SW480 (cell line): ENCODE measurements at regions not wholly inside any gene's neighbourhood (a gene's known extent, or its start where the extent isn't known, plus 50 kb on each side); places are given as distances from the start of the nearest gene placed in this dataset.
"Not testable (repeated sequence)": the region's sequence is repeated elsewhere in the genome, so short reads cannot be mapped to it uniquely, and the experiment has no call there.

Experiments used
- DNase-seq: peaks from one replicate; pipeline ENCODE4 v3.0.0-alpha.2; 2016; ENCODE audit warnings: low spot score

DNA sequence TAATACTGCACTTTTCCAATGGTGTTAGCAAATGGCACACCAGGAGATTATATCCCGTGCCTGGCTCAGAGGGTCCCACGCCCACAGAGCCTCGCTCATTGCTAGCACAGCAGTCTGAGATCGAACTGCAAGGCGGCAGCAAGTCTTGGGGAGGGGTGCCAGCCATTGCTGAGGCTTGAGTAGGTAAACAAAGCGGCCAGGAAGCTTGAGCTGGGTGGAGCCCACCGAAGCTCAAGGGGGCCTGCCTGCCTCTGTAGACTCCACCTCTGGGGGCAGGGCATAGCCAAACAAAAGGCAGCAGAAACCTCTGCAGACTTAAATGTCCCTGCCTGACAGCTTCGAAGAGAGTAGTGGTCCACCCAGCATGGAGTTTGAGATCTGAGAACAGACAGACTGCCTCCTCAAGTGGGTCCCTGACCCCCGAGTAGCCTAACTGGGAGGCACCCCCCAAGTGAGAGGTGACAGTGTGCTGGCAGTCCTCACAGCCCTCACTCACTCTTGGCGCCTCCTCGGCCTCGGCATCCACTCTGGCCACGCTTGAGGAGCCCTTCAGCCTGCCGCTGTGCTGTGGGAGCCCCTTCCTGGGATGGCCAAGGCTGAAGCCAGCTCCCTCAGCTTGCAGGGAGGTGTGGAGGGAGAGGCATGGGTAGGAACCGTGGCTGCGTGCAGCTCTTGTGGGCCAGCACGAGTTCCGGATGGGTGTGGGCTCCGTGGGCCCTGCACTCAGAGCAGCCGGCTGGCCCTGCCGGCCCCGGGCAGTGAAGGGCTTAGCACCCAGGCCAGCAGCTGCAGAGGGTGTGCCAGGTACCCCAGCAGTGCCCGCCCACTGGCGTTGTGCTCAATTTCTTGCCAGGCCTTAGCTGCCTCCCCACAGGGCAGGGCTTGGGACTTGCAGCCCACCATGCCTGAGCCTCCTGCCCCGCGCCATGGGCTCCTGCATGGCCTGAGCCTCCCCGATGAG is 188.0 kb downstream of the MMUT start:
- DNase-seq = not testable (repeated sequence)

DNA sequence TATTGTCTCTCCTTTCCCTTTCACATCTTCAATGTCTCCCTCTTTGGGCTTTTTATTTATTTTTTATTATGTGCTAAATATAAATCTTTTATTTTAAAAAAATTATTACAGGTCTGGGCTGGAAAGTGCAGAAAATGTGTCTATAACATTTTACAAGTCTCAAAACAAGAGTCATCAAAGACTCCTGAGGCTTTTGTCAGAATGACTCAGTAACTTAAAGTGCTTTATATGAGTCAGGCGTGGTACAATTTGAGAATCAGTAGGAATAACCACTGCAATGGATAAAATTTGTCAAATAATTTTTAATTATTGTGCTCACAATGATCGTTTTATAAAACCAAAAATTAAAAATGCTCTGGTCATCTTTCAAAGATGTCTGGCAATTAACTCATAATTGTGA is 193.9 kb downstream of the MMUT start:
- DNase-seq = no peak

DNA sequence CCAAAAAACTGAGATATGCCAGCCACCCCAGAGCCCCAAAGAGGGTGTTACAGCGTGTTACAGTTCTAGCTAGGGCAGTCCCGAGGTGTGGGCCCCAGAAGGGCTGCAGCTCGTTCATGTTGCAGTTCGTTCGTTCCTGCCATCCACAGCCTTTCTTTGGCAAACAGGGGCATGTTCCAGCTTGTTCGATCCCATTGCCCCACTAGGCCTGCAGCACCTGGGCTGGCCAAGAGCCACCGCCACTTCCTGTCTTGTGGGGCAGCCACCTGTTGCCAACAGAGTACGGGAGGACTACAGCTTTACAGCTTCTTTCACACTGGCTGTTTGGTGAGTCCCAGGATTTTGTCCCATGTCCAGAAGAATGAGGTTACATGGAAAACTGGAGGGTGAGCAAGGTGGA is 198.1 kb downstream of the MMUT start:
- DNase-seq = no peak

DNA sequence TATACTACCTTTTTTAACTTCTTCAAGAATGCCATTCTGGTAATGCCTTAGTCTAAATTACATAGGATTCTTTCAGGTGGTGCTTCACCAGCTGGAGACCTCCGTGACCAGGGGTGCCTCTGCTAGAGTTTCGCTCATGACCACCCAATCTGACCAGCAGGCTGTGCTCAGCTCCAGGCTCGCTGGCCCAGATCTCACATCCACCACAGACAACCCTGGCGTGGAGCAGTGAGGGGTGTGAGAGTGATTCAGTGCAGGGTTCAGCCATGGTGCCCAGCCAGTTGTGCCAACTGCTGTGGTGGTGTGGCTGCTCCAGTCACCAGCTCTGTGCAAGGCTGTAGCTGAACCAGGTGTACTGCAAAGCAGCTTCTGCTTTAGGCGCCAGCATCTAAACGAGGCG is 198.6 kb downstream of the MMUT start:
- DNase-seq = no peak

DNA sequence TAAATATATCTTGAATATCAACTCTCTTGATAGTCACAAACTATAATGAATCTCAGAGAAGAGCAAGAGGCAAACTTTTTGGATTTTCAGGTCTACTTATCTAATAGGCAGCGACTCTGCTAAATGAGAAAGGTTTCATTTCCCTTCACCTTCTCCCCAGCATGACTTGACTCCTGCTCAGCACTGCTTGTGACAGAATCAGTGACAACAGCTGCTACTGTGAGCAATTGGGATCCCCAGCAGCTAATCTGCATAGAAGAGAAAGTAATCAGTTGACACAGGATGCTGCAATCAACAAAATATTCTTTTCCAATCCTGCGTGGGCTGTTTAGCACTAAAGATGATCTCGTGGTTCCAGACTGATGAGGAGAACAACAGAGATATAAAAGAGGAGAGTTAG is 205.5 kb downstream of the MMUT start:
- DNase-seq = no peak

DNA sequence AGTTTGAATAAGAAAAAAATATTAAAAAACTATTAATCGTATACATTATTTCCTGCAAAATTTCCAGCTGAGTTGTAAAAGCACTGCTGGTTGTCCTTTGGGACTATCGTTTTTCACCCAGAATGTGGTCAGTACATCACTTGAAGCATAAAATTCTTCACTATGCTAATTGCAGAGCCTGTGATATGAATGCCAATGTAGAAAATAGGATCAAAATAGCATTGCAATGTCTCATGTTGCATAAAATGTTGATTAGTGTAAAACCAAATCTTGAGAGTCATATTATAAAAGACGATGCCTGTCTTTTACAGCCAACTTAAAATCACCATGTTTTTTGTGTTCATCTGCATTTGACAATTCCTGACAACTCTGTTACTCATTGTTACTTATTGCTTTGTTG is 207.7 kb downstream of the MMUT start:
- DNase-seq = no peak

DNA sequence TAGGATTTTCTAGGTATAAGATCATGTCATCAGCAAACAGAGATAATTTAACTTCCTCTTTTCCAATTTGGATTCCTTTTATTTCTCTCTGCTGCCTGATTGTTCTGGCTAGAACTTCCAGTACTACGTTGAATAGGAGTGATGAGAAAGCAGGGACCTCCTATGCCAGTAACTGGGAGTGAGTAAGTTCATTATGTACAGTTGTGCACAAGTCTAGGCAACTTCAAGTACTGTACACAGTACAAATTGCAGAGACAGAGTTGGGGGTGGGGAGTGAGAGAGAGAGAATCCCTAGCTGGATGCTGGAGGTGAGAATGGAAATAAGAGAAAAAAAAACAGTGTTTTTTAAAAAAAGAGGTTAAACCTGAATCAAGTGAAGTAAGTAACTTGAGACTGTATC is 210.2 kb downstream of the MMUT start:
- no peak for DNase-seq

DNA sequence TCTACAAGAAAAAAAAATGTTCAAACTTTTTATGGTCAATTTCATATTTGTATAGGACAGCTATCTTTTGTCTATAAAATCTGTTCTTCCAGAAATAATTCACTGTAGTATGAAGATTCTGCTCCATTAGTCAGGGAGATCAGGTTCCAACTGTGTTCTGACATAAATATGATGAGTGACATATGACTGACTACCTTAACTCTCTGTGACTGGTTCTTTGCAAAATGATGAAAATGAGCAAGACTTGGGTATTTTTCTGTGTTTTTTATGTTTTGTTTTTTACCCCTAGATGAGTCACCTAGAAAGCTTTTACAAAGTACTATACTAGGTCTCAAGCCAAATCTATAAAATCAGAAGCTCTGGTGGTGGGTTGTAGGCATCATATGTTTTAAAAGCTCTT is 229.6 kb downstream of the MMUT start:
- DNase-seq = no peak

DNA sequence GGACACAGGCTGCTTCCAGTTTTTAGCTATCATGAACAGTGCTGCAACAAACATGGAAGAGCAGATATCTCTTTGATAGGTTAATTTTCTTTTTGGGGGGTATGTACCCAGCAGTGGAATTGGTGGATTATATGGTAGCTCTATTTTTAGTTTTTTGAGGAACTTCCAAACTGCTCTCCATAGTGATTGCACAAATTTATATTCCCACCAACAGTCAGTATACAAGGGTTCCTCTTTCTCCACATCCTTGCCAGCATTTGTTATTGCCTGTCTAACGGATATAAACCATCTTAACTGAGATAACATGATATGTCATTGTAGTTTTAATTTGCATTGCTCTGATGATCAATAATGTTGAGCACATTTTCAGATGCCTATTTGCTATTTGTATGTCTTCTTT is 237.6 kb downstream of the MMUT start:
- no peak for DNase-seq

DNA sequence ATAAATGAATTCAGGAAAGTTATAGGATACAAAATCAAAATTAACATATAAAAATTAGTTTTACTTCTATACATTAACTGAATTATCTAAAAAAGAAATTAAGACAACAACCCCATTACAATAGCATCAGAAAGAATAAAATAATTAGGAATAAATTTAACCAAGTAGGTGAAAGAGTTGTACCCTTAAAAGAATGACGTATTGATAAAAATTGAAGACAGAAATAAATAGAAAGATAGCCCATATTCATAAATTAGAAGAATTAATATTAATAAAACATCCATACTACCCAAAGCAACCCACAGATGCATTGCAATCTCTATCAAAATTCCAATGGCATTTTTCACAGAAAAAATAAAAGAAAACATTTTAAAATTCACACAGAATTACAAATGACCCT is 242.8 kb downstream of the MMUT start:
- no peak for DNase-seq

DNA sequence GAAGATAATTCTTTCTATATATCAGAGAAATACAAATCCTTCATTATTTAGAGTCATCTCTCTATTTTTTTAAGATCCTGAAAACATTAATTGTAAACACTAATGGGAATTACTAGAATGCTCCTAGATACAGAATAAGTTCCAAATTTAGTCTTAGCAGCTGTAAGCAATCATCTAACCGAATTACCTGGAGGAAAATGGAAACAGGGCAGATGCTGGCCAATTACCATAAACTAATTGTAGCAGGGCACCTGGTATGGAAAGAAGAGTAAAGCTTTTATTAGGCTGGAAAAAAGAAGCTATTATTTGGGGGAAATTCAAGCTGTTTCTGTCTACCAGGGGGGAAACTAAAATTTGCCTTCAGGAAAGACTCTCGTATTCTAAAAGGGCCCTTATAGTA is 257.5 kb downstream of the MMUT start:
- no peak for DNase-seq

DNA sequence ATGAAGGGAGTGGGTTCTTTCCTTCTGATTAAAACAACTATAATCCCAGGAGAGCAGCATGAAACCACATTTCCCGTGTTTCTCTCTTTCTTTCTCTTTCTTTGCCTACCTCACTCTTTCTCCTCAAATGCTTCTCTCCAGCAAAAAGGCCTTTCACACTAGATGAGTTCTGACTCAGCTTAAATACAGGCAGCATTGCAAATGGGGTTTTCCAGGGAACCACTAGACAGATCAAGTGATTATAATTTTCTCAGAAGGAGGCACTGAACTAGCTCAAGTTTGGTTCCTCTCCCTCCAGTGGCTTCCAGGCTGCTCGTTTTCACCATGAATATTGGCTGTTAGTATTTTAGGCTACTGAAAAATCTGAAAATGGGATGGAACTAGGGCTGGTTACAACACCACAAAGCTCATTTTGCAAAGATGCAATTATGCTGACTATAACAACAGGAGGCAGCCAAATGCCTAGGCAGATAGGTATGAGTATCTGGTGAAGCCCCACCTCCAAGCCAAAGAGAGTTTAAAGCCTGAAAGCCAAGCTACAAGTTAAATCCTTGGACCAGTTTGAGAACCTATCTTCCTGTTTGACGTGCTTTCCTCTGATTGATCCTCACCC is 260.0 kb downstream of the MMUT start:
- no peak for DNase-seq

DNA sequence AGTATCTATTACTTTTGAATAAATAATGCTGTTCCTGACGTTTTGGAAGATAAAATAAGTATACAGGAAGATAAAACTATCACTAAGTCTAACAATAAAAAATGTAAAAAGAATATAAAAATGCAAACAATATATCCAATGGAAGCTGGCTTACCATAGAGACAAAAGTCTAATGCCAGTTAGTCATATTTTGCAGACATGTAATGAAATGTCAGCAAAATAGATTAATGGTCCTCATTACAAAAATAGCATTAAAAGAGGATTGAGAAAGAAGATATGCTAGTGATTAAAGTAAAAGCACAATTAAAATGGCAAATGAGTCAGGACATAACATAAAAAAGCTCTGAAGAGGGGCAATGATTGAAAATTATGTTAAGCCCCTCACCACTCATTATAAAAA is 265.0 kb downstream of the MMUT start:
- no peak for DNase-seq

DNA sequence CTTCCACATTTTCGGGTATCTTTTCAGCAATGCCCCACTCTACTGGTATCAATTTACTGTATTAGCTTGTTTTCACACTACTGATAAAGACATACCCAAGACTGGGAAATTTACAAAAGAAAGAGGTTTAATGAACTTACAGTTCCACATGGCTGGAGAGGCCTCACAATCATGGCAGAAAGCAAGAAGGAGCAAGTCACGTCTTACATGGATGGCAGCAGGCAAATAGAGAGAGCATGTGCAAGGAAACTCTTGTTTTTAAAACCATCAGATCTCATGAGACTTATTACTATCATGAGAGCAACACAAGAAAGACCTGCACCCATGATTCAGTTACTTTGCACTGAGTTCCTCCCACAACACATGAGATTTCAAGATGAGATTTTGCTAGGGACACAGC is 300.7 kb downstream of the MMUT start:
- not testable (repeated sequence) for DNase-seq

DNA sequence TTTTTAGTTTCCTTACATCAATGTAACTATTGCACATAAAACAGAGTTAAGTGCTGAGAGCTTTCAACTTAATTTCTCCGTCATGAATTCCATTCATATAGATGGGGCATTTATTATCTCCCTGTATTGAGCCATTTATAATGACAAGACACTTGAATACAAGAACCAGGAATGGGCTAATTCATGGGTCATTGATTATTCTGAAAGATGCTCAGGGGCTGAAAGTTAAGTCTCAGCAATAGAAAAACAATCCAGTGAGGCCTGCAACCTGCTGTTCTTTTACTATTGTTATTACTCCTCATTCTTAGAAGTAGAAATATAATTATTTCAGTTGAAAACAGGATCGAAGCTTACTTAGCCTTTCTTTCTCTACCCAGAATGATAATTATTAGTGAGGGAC is 307.7 kb downstream of the MMUT start:
- DNase-seq = no peak

DNA sequence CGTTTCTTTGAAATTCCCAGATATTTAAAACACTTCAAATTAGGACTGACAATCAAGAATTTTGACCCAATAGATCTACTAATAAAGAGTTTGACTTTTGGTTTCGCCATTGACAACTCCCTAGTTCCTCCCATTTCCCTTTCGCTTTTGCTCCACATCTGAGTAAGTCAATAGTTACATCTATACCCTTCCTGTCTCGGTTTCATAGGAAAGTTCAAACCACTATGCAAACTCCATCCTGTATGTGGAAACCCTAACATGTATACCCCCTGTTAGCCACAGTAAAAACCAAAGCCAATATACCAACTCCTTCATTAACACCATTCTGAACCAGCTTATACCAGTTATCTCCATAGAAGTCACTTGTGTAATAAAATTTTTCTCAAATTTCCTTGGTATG is 311.1 kb downstream of the MMUT start:
- no peak for DNase-seq

DNA sequence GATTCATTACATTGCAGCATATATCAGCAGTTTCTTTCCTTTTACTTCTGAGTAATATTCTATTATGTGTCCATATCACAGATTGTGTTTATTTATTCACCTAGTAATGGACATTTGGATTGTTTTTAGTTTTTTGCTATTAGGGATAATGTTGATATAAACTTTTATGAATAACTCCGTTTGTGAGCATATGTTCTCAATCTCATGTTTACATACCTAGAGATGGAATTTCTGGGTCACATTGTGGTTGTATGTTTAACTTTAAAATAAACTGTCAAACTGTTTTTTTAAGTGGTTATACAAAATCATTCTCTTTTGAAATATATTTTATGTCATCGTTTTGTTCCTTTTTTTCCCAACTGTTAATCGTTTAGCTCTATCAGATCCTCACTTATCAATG is 311.6 kb downstream of the MMUT start:
- no peak for DNase-seq

DNA sequence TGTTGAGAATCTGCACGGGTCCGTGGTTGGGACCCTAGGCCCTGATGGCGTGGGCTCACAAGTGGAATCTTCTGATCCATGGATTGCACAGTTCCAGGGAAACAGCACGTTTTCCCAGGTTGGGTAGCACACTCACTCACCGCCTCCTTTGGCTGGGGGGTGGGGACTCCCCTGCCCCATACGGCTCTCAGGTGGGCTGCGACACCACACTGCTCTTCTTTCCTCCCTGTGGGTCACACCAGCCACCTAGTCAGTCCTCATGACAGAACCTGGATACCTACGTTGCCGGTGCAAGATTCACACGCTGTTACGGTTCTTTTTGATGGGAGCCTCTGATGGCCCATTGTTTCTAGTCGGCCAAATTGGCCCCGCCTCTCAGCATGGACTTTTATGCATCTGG is 312.0 kb downstream of the MMUT start:
- no peak for DNase-seq

DNA sequence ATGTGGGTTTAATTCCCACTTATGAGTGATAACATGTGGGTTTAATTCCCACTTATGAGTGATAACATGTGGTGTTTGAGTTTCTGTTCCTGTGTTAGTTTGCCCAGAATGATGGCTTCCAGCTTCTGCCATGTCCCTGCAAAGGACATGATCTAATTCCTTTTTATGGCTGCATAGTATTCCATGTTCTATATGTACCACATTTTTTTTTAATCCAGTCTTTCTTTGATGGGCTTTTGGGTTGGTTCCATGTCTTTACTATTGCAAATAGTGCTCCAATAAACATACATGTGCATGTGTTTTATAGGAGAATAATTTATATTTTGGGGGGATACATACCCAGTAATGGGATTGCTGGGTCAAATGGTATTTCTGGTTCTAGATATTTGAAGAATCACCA is 317.8 kb downstream of the MMUT start:
- DNase-seq = no peak

DNA sequence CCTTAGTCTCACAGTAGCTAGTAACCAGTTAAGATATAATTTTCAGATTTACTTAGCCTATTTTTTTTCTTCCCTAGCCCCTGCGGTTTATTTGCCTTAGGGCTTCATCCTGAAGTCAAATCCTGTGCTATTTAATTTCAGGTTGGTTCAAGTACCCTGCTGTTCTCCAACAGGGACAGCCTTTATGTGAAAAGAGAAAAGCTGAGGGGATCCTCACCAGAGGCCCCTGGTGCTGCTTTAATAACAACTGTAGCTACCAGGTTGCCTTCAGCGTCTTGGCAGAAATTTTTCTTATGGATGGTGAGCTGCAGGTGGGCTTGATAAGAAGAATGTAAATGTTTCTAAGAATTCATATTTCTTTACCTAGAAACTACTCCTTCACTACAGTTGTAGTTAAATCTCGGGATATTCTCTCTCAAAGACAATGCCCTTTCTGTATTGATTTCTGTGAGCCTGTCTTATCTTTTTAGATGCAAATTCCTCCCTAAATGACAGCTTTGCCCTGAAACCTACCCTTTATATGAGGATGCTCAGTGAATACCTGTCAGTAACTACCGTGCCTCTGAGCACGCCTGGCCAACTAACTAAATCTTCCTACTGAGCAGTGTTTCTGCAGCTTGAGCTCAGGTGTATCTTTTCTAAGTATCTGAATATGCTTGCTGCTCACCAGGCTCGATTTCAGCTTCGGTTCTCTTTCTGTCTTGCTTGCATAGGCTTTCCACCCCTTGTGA is 320.5 kb downstream of the MMUT start:
- no peak for DNase-seq

DNA sequence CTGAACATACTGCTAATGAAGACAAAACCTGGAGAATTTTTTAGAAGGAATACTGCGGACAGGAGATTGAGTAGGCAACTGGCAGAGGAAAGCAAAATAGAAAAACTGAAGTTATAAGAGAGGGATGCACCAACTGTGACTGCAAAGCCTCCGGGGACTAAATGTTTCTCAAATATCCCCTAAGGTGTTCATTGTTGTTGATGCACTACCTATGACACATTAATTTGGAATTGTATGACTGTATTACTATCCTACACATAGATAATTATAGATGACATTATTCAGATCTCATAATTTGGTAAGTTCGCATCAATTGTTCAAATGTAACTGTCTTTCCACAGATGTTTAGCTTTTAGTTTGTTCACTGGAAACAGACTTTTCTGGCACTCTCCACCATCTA is 341.1 kb downstream of the MMUT start:
- no peak for DNase-seq

DNA sequence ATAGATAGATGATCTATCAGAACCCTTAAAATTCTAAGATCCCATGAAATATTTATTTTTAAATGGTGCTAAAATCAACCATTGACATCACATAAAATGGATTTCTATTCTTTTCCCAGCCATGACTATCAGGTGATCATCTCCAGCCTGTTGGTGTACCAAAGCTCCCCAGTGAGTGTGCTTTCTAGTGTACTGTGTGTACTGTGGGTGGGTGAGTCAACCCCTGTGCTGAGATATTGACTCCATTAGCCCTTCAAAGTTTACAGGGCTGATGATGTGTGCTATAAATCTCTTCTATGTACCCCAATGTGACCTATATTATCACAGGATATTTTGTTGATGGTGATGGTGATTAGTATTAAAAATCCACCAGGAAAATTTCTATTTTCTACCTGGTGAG is 344.6 kb downstream of the MMUT start:
- no peak for DNase-seq

DNA sequence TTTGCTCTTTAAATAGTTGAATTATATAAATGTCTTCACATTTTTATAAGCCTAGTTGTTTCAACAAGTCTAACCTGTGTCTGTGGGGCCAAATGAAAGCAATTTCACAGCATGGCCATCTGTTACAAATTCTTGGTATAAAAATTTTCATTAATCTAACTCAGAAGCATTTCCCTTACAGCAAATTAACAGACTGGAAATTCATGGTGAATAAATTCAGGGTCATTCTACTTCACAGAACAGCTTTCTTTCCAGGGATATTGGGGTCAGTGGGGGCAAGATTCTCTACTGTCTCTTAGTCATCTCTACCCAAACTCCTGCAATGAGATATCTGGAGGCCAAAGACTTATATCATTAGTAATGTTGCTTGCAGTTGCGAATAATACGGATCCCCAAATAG is 352.1 kb downstream of the MMUT start:
- no peak for DNase-seq
